Endodermal cell (in vitro differentiated cells): ENCODE measurements at regions not wholly inside any gene's neighbourhood (a gene's known extent, or its start where the extent isn't known, plus 50 kb on each side); places are given as distances from the start of the nearest gene placed in this dataset.

Experiments used
- DNase-seq: peaks from one replicate; pipeline ENCODE4 v3.0.0-alpha.2; 2017
- H3K27ac ChIP-seq: 2 replicates; pipeline ENCODE4 v1.5.1; 2013; ENCODE audit warnings: mild to moderate bottlenecking, low read depth, low read length, moderate library complexity
- H3K27me3 ChIP-seq: 2 replicates; pipeline ENCODE4 v1.6.1; 2013; ENCODE audit warnings: mild to moderate bottlenecking, low read length, moderate library complexity; ENCODE audit not compliant: insufficient read depth, control insufficient read depth, poor library complexity, severe bottlenecking
- H3K36me3 ChIP-seq: 2 replicates; pipeline ENCODE4 v1.7.0; 2013; ENCODE audit warnings: mild to moderate bottlenecking, low read length, moderate library complexity; ENCODE audit not compliant: control insufficient read depth, insufficient read depth
- H3K4me1 ChIP-seq: one replicate; pipeline ENCODE4 v1.7.0; 2013; ENCODE audit warnings: low read length; ENCODE audit not compliant: control insufficient read depth, insufficient read depth
- H3K4me3 ChIP-seq: 2 replicates; pipeline ENCODE4 v1.5.1; 2013; ENCODE audit warnings: mild to moderate bottlenecking, low read length, moderate library complexity
- H3K9ac ChIP-seq: 2 replicates; pipeline ENCODE4 v1.6.1; 2013; ENCODE audit warnings: mild to moderate bottlenecking, low read length, moderate library complexity; ENCODE audit not compliant: poor library complexity, severe bottlenecking; ENCODE audit errors: extremely low read depth
- H3K9me3 ChIP-seq: 2 replicates; pipeline ENCODE4 v1.6.1; 2013; ENCODE audit warnings: mild to moderate bottlenecking, low read length, moderate library complexity; ENCODE audit not compliant: control insufficient read depth
- H3K27ac Mint-ChIP-seq: 2 replicates; pipeline ENCODE4 v1.8.0; 2020; ENCODE audit warnings: mixed read lengths
- H3K27me3 Mint-ChIP-seq: 2 replicates; pipeline ENCODE4 v1.8.0; 2021; ENCODE audit warnings: mild to moderate bottlenecking, mixed read lengths; ENCODE audit not compliant: insufficient read depth
- H3K36me3 Mint-ChIP-seq: 2 replicates; pipeline ENCODE4 v1.8.0; 2020; ENCODE audit warnings: low read depth, mixed read lengths
- H3K4me1 Mint-ChIP-seq: 2 replicates; pipeline ENCODE4 v1.8.0; 2020; ENCODE audit warnings: mixed read lengths
- H3K4me3 Mint-ChIP-seq: 2 replicates; pipeline ENCODE4 v1.8.0; 2020; ENCODE audit warnings: mild to moderate bottlenecking, moderate library complexity, mixed read lengths
- H3K9me3 Mint-ChIP-seq: 2 replicates; pipeline ENCODE4 v1.8.0; 2020; ENCODE audit warnings: mild to moderate bottlenecking, mixed read lengths
- WGBS, 2 experiments: methylation state at CpG; one replicate each; pipeline versions ENCODE4 v1.1.5 to v1.1.7; 2013; ENCODE audit warnings: missing lambda C conversion rate in 2 of 2, mixed read lengths in 1 of 2; ENCODE audit not compliant: insufficient coverage in 1 of 2, insufficient read length in 1 of 2; 5-methylcytosine and 5-hydroxymethylcytosine counted together
- TF ChIP-seq, protein P1 (sequence below): fragments of 200-600 bp; sonication (generic); conservative IDR thresholded peaks from 2 replicates; pipeline ENCODE4 v1.5.0; 2021; ENCODE audit warnings: antibody characterized with exemption, mild to moderate bottlenecking

DNA sequence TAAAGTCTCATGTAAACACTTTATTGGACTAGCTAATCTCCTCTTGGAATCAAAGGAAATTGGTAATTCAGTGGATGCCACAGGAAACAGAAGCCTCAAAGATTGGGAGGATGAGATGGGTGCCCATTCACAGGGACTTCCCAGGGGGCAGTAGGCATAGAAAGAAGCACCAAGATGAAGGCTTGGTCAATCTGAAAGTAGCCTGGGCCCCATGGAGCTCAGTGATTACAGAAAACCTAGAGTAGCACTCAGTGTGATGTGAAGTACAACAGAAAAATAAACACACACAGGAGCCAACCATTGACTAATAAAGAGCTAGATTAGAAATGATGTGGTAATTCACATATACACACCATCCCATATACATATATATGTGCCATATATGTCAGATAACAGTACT lies 560.6 kb downstream of the TBC1D4 start:
- Histone ChIP-seq H3K36me3 (no peaks in the 10 kb centered on the region), H3K4me3 (no peak overlapping the region), H3K27ac (no peak overlapping the region), H3K9me3 (peaks cover 16% of the 10 kb centered on the region), H3K9ac (no peak overlapping the region), H3K27me3 (no peaks in the 10 kb centered on the region), H3K4me1 (no peaks in the 10 kb centered on the region)
- Mint-ChIP-seq H3K27ac (no peak overlapping the region), H3K4me1 (peaks cover 16% of the 10 kb centered on the region), H3K9me3 (peaks cover 4% of the 10 kb centered on the region), H3K36me3 (no peaks in the 10 kb centered on the region), H3K4me3 (no peak overlapping the region), H3K27me3 (peaks cover 2% of the 10 kb centered on the region)
- no peak for DNase-seq
- TF ChIP-seq, protein P1, sequence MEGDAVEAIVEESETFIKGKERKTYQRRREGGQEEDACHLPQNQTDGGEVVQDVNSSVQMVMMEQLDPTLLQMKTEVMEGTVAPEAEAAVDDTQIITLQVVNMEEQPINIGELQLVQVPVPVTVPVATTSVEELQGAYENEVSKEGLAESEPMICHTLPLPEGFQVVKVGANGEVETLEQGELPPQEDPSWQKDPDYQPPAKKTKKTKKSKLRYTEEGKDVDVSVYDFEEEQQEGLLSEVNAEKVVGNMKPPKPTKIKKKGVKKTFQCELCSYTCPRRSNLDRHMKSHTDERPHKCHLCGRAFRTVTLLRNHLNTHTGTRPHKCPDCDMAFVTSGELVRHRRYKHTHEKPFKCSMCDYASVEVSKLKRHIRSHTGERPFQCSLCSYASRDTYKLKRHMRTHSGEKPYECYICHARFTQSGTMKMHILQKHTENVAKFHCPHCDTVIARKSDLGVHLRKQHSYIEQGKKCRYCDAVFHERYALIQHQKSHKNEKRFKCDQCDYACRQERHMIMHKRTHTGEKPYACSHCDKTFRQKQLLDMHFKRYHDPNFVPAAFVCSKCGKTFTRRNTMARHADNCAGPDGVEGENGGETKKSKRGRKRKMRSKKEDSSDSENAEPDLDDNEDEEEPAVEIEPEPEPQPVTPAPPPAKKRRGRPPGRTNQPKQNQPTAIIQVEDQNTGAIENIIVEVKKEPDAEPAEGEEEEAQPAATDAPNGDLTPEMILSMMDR = no peak

DNA sequence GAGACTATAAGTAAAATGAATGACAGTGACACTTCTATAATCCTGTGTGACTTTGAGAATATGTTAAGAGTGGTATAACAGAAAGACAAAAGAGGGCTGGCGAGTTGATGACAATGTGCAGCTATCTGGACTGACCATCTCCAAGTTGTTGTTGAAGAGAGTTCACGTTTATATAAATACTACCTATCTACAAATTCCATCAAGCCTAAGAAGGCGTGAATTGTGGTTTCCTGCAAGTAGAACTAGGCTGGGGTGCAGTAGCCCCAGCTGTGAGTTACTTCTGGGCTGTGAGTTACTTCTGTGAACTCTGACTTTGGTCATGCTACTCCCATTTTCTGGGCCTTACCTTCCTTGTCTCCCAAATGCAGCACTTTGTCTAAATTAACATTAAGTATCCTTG lies 561.0 kb downstream of the TBC1D4 start:
- Mint-ChIP-seq H3K4me1 (peaks cover 16% of the 10 kb centered on the region), H3K36me3 (no peaks in the 10 kb centered on the region), H3K27ac (no peak overlapping the region), H3K4me3 (no peak overlapping the region), H3K9me3 (peaks cover 4% of the 10 kb centered on the region), H3K27me3 (peaks cover 2% of the 10 kb centered on the region)
- no peak for DNase-seq
- TF ChIP-seq, protein P1 = no peak
- H3K36me3 ChIP-seq = no peaks in the 10 kb centered on the region
- peaks cover 16% of the 10 kb centered on the region for H3K9me3 ChIP-seq
- H3K4me1 ChIP-seq = no peaks in the 10 kb centered on the region
- no peak overlapping the region for H3K27ac ChIP-seq
- H3K9ac ChIP-seq = no peak overlapping the region
- no peak overlapping the region for H3K4me3 ChIP-seq
- no peaks in the 10 kb centered on the region for H3K27me3 ChIP-seq
- WGBS, 2 experiments = 96% methylated on average over 3 of the region's 3 CpGs; no CpG with 5 or more reads in 1 of the 2 experiments

DNA sequence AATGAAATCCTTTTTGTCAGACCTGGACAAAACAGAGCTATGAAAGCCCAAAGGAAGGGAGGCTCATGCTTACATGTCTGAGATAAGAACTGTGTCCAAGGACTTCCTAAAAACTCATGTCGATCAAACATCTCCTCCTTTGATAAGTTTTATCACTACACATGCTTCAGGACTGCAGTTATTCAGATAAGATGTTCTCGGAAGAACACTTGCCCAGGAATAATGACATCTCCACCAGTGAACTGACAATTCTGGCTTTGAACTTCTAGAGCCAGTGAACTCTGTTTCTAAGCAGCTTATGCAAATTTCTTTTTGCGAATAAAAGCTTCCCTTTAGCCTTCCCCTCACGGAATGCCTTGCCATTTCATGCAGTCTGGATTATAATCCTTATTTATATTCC lies 561.6 kb downstream of the TBC1D4 start:
- H3K9ac ChIP-seq = no peak overlapping the region
- peaks cover 16% of the 10 kb centered on the region for H3K9me3 ChIP-seq
- Mint-ChIP-seq H3K4me1 (peaks cover 16% of the 10 kb centered on the region), H3K36me3 (no peaks in the 10 kb centered on the region), H3K4me3 (no peak overlapping the region), H3K27me3 (peaks cover 3% of the 10 kb centered on the region), H3K27ac (no peak overlapping the region), H3K9me3 (peaks cover 4% of the 10 kb centered on the region)
- no peak for DNase-seq
- H3K27ac ChIP-seq = no peak overlapping the region
- TF ChIP-seq, protein P1 = no peak
- no peaks in the 10 kb centered on the region for H3K4me1 ChIP-seq
- no peak overlapping the region for H3K4me3 ChIP-seq
- no peaks in the 10 kb centered on the region for H3K27me3 ChIP-seq
- no peaks in the 10 kb centered on the region for H3K36me3 ChIP-seq
- WGBS, 2 experiments = 86 to 89% methylated on average over 3 to 4 of the region's 4 CpGs
